ENCODE measurements at regions not wholly inside any gene's neighbourhood (a gene's known extent, or its start where the extent isn't known, plus 50 kb on each side); places are given as distances from the start of the nearest gene placed in this dataset.
"Not testable (repeated sequence)": the region's sequence is repeated elsewhere in the genome, so short reads cannot be mapped to it uniquely, and the experiment has no call there.

- no peak for DNase-seq
These were observed 534.0 kb upstream of the API5 start for GRCh38 chr11:42777776-42778175.

DNA sequence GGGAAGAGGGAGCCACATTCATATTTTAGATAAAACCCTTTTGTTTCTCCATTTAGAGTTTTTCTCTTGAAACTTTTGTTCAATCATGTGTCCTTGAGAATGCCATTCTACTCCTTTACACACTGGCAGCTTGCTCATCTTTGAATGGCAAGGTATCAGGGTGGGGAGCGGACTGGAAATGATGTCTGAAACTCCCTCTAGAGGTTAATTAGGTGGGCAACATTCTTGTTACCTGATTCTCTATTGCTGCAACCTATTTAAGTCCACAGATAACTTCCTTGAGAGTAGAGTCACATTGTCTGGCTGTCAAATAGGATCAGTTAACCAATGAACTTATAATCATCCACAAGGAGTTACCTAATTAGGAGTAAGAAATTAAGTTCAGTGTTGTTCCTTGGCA, 533.6 kb upstream of the API5 start:
- no peak for DNase-seq

DNA sequence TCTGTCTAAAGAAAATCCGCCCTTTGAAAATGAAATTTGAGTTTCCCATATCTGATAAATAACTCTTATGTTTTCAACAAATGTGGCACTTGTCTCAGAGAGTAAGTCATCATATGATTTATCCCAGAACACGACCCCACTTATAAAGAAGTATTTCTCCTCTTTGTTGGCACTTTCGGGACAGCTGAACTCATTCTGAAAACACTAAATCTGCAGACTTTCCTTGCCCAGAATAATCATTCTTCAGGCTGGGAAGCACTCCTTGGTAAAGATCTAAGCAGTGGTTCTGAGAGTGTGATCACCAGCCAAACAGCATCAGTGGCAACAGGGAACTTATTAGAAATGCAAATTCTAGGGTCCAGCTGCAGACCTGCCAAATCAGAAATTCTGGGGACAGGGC, 532.2 kb upstream of the API5 start:
- DNase-seq, result no peak

- DNase-seq, result no peak
These were observed 524.8 kb upstream of the API5 start for GRCh38 chr11:42786981-42787380.

DNA sequence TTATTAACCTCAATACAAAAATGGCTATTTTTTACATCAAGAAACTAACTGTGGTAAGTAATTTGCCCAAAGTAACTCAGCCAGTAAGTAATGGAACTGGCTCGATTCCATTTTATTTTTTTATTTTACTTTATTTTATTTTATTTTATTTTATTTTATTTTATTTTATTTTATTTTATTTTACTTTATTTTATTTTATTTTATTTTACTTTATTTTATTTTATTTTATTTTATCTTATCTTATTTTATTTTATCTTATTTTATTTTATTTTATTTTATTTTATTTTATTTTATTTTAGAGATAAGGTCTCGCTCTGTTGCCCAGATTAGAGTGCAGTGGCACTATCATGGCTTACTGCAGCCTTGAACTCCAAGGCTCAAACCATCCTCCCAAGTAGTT, 516.3 kb upstream of the API5 start:
- not testable (repeated sequence) for DNase-seq

DNA sequence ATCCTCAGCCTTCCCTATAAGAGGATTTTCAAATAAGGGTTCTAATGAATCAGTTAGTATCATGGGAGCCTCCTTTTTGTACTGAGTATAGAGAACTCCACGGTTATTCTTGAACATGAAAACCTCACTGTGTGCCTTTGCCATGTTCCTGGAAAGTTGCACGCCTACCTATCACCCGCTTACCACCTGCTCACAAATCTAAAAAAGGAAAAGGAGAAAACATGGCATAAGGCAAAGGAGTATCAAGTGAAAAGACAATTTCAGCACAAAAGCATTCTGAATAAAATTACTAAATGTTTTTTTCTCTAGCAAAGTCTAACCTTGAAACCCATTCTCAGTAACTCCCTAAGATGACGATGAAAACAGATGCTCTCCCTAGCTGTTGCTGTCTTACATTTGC, 511.8 kb upstream of the API5 start:
- no peak for DNase-seq

DNA sequence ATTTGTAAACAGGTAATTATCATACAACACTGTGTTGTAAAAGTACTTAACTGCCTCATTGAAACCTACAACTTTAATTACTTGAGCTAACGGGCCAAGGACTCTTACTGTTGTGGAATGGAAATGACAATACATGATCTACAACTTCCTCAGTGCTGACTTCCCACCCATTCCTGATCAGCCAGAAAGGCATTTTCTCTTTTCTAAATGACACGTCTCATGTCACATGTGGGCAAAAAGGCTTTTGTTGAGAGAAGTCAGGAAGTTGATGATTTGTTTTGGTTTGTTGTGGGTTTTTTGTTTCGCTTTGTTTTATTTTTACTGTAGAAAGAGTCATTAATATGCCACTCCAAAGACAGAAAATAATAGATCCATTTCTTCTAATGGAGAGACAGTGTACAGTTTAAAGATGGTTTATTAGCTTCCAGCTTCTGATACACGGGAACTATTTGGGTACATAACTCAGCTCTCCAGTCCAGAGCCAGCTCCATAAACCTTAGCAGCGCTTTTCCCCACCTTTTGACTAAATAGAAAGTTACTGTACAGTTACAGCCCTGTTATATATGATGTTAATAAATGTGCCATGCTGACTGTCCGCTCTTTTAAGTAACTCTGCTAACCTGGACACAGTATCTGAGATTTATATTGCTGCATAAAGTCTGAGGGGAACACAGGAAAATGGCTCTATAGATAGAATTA, 509.4 kb upstream of the API5 start:
- no peak for DNase-seq

- no peak for DNase-seq
These were observed 505.6 kb upstream of the API5 start for GRCh38 chr11:42806191-42806590.

DNA sequence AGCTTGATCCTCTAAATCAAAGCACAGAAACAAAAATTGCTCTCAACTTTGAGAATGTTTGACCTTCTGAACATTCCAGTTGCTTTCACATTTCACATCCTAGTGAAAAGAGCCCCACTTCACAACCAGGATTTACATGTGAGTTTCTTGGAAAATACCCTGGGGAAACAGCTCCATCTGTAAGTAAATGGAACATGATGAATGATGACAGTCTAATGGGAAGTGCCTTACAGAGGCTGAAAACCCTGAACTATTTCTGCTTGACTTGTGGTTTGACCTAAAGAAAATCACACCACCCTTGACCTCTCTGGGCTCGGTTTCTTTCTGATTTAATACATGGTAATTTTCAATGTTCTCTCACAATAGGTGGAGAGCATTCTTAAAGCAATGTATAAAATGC, 499.4 kb upstream of the API5 start:
- DNase-seq, result no peak

DNA sequence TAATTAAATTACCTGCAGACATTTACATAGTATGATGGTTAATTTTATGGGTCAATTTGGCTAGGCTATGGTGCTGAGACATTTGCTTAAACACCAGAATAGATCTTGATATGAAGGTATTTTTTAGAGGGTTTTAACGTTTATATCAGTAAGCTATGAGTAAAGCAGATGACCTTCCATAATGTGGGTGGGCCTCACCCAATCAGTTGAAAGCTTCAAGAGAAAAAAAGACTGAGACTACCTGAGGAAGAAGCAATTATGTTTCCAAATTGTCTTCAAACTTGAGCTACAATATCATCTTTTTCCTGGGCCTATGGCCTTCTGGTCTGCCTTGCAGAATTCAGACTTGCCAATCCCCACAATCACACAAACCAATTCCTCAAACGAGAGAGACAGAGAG, 498.8 kb upstream of the API5 start:
- DNase-seq, result no peak

DNA sequence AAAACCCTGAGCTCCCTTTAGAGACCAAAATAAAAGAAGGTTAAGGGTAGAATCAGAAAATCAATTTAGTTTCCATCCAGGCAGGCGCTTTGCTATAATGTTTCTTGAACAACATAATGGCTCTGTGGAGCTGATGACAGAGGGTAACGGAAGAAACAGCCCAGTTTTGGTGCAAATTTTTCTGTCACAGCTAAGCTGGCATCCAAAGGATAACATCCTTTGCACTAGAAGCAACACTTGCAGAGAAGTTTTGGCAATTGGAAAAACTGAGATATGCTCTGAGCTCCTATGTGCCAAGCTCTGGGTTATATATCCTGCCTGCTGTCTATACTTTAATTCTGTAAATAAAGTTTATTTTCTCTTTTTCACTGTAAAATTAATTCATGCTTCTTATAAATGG, 495.3 kb upstream of the API5 start:
- no peak for DNase-seq

- no peak for DNase-seq
These were observed 492.7 kb upstream of the API5 start for GRCh38 chr11:42819126-42819525.

- DNase-seq, result not testable (repeated sequence)
These were observed 489.6 kb upstream of the API5 start for GRCh38 chr11:42822188-42822587.

GRCh38 chr11:42823546-42823945, 488.2 kb upstream of the API5 start:
- no peak for DNase-seq

GRCh38 chr11:42824067-42824466, 487.7 kb upstream of the API5 start:
- no peak for DNase-seq

DNA sequence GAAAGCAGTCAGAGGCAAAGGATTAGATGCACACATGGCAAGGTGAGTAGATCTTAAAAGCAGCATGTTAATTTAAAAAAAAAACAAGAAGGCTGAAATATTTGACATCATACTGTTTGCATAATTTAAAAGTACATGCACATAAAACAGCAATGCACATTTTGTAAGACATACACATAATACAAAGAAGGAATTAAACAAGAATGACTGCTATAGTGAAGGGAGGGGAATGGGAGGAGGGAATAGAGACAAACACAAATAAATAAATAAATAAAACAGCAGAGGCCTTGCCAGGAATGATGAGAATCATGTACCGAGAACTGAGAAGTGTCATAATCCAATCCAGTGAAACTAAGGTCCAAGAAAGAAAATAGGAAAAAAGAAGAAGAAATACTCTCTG, 486.2 kb upstream of the API5 start:
- DNase-seq, result no peak

DNA sequence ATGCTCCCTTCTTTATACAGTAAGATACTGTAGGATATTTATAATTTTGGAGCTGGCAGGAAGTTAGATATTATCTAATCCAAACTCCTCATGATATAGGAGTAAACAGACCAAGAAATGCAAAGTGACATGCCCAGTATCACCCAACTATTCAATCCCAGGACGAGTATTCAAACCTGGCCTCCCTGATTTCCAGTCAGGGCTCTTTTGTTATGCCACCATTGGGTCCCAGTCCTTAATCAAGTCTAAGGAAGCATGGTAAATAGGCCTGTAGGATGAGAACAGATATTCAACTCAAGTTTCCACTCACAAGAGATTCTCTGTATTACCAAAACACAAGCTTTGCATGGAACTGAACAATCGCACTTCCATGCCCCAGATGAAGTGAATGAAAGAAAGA, 484.0 kb upstream of the API5 start:
- DNase-seq, result no peak

GRCh38 chr11:42837994-42838393, 473.8 kb upstream of the API5 start:
- DNase-seq, result no peak

DNA sequence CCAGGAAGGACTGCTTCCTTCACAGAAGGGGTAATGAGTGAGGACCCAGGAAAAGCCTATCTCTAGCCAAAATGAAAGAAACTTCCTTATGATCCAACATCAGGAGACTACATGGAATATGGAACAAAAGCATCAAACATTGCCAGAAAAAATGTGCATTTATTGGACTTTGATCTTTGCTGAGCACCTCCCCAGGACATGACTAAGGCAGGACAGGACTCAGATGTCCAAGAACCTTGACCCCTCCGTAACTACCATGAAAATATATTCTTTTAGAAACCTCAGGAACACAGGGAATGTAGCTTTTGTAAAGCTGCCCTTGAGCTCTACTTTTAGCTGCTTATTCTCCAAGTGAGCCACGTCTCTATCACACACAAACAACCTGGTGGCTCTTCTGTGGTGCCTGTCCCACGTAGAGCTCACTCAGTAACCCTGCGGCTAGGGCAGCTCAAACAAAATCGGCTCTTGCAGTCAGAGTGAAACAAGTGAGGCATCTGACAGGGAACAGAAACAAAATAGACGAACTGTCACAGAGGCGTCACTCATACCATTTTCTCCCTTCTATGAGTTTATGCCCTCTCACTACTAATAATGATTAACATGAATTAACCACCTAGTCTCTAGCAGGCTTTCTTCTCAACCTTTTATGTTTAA, 471.5 kb upstream of the API5 start:
- no peak for DNase-seq

DNA sequence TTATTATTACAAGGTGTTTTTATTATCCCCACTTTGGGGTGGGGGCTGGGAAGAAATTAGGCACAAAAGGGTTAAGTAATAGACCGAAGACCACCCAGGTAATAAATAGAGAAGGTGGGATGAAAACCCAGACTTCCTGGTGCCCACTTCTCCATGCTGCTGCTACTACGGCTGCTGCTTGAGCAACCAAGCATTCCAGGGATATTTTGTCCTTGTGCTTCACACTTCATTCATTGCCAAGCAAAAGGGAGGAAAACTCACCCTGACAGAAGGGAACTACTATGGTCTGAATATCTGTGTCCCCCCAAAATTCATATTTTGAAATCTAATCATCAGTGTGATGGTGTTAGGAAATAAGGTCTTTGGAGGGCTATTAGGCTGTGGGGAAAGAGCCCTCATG, 470.9 kb upstream of the API5 start:
- DNase-seq, result no peak

- no peak for DNase-seq
These were observed 470.2 kb upstream of the API5 start for GRCh38 chr11:42841556-42841955.

DNA sequence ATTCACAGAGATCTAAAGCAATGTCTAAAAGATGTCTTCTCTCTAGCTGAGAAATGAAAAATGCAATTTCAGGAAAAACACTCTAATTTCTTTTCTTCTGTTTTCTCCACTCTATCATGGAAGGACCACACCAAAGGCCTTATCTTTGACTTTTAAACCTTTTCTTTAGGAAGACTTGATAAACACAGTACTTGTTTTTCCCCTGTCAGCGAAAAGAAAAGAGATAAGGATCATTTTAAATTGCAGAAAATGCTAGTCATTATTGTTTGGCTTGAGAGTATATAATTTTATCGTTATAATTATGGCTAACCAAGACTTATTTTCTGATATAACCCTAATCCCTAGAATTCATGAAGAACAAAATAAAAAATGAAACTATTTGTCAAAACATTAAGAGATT, 462.4 kb upstream of the API5 start:
- DNase-seq, result no peak

DNA sequence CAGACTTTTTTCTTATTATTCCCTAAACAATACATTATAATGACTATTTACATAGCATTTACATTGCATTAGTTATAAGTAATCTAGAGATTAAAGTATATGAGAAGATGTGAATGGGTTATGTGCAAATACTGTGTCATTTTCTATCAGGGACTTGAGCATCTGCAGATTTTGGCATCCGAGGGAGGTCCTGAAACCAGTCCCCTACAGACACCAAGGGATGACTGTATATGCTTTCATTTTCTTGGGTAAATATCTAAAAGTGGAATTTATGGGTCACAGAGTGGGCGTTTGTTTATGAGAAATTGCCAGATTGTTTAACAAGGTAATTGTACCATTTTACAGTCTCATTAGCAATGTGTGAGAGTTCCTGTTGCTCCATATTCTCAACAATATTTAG, 454.5 kb upstream of the API5 start:
- no peak for DNase-seq

DNA sequence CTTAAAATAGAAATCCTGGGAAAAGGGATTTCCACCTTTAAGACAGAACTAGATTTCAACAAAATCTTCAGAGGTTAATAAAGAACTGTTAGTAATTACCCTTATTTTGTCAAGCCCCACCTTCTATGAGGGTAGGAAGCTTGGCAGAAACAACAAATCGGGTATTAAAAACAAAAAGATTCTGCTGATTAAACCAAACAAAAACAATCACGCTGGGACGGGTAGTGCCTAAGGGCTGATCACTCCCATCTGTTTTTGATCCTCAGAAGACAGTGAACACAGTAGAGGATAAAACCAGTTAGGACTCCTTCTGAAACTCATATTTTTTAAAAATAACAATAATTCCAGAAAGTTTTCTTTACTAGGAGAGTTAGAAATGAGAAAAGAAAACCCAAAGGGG, 441.3 kb upstream of the API5 start:
- DNase-seq, result no peak

GRCh38 chr11:42873800-42874405, 437.9 kb upstream of the API5 start:
- DNase-seq, result not testable (repeated sequence)

Data from NCI-H1930 (cell line).